ENCODE measurements at regions not wholly inside any gene's neighbourhood (a gene's known extent, or its start where the extent isn't known, plus 50 kb on each side); places are given as distances from the start of the nearest gene placed in this dataset.
A peak's percentile ranks its signal among the peaks of the same experiment; 100 is the strongest.

GRCh38 chr1:208298593-208299269 lies 54.5 kb upstream of the PLXNA2 start:
- Histone ChIP-seq H3K27ac (no peak overlapping the region), H3K4me3 (no peak overlapping the region), H3K36me3 (no peaks in the 10 kb centered on the region), H3K27me3 (peaks cover 0 to 6% of the 10 kb centered on the region in 2 donors), H3K4me1 (peaks cover 0 to 9% of the 10 kb centered on the region in 2 donors), H3K9me3 (no peaks in the 10 kb centered on the region)
- DNase-seq, result peak; percentile 41 to 72 (median 56)
- TF ChIP-seq, protein P1, sequence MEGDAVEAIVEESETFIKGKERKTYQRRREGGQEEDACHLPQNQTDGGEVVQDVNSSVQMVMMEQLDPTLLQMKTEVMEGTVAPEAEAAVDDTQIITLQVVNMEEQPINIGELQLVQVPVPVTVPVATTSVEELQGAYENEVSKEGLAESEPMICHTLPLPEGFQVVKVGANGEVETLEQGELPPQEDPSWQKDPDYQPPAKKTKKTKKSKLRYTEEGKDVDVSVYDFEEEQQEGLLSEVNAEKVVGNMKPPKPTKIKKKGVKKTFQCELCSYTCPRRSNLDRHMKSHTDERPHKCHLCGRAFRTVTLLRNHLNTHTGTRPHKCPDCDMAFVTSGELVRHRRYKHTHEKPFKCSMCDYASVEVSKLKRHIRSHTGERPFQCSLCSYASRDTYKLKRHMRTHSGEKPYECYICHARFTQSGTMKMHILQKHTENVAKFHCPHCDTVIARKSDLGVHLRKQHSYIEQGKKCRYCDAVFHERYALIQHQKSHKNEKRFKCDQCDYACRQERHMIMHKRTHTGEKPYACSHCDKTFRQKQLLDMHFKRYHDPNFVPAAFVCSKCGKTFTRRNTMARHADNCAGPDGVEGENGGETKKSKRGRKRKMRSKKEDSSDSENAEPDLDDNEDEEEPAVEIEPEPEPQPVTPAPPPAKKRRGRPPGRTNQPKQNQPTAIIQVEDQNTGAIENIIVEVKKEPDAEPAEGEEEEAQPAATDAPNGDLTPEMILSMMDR (IDR thresholded peaks at IDR 0.05), result no peak
- intact Hi-C loops (cut with DNase I), result no loop called here
- ATAC-seq, result peak; percentile 60

DNA sequence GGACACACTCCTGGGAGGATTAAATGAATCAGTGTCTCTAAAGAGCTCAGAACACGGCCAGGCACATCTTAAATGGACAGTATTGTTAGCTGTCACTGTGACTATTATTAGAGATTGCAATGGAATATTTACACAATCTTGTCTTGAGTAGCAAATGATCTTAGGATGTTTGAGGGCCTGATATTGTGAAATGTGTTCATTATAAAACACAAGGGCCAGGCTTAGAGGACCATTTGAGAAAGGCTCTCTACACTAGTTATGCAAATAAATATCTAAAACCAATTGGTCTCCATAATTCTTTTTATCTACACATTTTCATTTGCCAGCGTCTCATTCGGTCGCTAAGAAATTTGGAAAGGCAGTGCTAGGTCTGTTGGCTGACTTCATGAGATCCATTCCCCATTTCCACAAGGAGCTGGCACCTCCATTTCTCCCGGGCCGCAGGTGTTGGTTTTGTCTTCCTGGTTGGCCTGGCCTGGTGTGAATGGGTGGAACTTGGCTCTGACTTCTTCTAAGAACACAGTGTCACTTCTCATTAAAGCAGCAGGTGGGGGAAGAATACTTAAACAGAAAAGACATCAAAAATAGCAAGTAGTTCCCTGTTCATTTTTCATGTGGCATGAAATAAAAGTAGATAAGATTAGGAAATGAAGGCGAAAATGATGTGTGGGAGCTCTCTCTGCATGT lies 56.0 kb upstream of the PLXNA2 start:
- intact Hi-C loops (cut with DNase I), result no loop called here
- H3K4me1 ChIP-seq, result peaks cover 0 to 9% of the 10 kb centered on the region in 2 donors
- TF ChIP-seq, protein P1 (IDR thresholded peaks at IDR 0.05), result no peak
- no peaks in the 10 kb centered on the region for H3K27me3 ChIP-seq
- DNase-seq (peak in 2 of 4 donors; percentile 24 to 51), ATAC-seq (peak; percentile 65)
- H3K9me3 ChIP-seq, result no peaks in the 10 kb centered on the region
- no peaks in the 10 kb centered on the region for H3K36me3 ChIP-seq
- H3K4me3 ChIP-seq, result no peak overlapping the region
- H3K27ac ChIP-seq, result no peak overlapping the region

DNA sequence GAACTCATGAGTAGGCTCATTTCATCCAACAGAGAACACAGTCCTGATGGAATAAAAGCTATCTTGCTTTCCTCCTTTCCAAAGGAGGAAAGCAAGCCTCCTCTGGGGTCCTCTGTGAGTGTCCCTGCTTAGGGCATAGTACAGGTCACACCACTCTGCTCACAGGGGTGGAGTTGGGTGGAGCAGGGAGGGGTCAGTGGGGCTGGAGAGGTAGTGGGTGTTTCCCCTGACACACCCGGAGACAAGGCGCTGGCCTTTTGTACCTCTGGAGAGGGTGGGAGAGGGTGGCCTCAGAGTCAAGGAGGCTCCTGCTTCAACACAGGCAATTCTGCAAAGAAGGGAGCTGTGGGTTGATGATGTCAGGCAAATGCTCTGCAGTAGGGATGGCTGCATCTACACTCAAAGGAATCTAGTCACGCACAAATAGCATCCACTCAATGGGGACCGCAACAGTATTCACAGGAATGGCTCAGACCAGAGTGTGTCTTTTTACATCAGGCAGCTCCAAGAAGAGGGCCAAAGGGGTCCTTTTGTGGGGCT lies 58.6 kb upstream of the PLXNA2 start:
- no peak for DNase-seq
- Histone ChIP-seq H3K27ac (no peak overlapping the region), H3K36me3 (no peaks in the 10 kb centered on the region), H3K9me3 (no peaks in the 10 kb centered on the region), H3K4me1 (peaks cover 0 to 9% of the 10 kb centered on the region in 2 donors), H3K4me3 (no peak overlapping the region), H3K27me3 (no peaks in the 10 kb centered on the region)
- intact Hi-C loops (cut with DNase I), result no loop called here
- TF ChIP-seq, protein P1 (IDR thresholded peaks at IDR 0.05), result no peak
- peak; percentile 16 for ATAC-seq

- no peaks in the 10 kb centered on the region for H3K27me3 ChIP-seq
- ATAC-seq (no peak), DNase-seq (no peak)
- H3K27ac ChIP-seq, result no peak overlapping the region
- no peak overlapping the region for H3K4me3 ChIP-seq
- peaks cover 0 to 9% of the 10 kb centered on the region in 2 donors for H3K4me1 ChIP-seq
- H3K36me3 ChIP-seq, result no peaks in the 10 kb centered on the region
- no peaks in the 10 kb centered on the region for H3K9me3 ChIP-seq
- intact Hi-C loops (cut with DNase I), result no loop called here
- TF ChIP-seq, protein P1 (IDR thresholded peaks at IDR 0.05), result no peak
Observed at GRCh38 chr1:208303743-208304712, 59.8 kb upstream of the PLXNA2 start.

Data from left lung (tissue), 4 donors.